ENCODE measurements at regions not wholly inside any gene's neighbourhood (a gene's known extent, or its start where the extent isn't known, plus 50 kb on each side); places are given as distances from the start of the nearest gene placed in this dataset.

- TF ChIP-seq CTCF (IDR thresholded peaks at IDR 0.05) (no peak), POLR2A (IDR thresholded peaks at IDR 0.05) (no peak), POLR2AphosphoS5 (IDR thresholded peaks at IDR 0.05) (no peak)
Measured at GRCh38 chr7:29639386-29639785, 75.8 kb downstream of the PRR15 start.

Data from stomach (tissue), 4 donors.